ENCODE measurements at regions not wholly inside any gene's neighbourhood (a gene's known extent, or its start where the extent isn't known, plus 50 kb on each side); places are given as distances from the start of the nearest gene placed in this dataset.

DNA sequence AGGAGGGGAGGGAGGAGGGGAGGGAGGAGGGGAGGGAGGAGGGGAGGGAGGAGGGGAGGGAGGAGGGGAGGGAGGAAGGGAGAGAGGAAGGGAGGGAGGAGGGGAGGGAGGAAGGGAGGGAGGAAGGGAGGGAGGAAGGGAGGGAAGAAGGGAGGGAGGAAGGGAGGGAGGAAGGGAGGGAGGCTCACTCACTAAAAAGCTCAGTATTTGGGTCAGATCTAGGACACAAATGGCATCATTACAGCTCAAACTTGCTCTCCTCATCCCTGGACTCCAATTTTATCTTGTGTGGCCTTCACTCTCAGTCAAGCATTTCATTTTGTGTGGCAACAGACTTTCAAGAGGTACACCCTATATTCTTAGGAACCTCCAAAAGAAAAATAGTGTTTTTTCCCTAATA, 435.4 kb downstream of the IRS1 start:
- no peak for DNase-seq

DNA sequence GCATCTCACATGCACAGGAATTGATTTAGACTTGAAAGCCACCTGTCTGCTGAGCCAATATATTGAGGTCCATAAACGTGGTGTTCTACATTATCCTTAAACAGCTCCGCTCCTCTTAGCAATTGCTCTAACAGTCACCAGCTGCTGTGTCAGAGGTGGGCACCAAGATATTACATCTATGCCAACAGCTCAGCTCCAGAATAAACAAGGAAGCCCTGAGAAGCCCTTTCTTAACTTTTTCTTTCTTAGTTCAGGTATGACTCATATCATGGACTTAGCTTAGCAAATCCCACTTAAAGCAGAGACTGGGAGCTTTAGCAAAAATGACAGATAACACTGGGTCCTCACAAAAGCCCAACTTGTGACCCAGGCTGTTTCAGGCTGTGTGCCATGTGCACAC, 436.6 kb downstream of the IRS1 start:
- DNase-seq: no peak

DNA sequence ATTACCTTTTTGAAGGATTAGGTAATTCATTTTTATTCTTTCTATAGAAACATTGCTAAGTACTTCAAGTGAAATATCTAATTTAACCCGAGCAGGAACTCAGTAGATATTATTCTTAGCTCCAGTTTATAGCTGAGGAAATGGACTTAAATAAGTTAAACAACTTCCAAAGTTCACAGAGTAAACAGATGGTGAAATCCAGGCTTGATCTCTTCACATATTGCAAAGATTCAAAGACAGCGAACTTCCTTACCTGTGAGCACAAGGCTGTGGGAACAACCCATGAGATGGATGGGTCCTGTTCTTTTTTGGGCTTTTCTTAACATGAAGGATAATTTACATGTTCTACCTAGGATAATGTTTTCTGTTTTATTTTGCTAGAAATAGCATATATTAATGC, 439.0 kb downstream of the IRS1 start:
- no peak for DNase-seq

DNA sequence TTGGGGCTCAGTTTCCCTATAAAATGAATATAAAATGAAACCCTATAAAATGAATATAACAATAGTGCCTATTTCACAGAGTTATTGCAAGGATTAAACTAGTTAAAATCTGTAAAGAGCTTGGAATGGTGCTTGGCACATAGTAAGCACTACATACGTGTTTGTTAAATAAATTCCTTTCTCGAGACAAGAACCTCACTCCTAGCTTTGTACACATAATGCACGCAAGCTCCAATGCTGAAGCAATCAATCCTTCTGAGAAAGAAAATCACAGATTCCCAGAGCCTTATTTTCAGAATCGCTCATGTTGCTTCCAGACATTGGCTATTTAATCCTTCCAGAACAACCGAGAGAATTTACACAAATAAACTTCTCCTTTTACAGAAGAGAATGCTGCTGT, 440.9 kb downstream of the IRS1 start:
- DNase-seq: no peak

DNA sequence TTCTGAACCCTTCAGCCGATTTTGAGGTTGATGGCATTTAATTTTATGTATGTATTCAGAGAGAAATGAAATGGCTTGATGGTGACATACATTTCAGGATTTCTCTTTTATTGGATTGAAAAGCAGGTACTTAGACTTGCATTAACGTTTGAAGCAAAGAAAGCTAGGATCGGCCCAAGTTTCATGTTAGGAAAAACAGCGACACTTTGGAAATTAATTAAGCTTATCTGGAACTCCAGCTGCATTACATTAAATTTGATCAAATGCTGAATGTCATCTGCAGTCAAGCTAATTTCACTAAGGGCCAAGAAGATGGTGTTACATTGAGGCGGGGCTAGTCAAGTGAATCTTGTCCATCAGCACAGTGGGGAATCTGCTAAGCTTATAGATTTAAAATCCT, 441.8 kb downstream of the IRS1 start:
- DNase-seq: no peak

DNA sequence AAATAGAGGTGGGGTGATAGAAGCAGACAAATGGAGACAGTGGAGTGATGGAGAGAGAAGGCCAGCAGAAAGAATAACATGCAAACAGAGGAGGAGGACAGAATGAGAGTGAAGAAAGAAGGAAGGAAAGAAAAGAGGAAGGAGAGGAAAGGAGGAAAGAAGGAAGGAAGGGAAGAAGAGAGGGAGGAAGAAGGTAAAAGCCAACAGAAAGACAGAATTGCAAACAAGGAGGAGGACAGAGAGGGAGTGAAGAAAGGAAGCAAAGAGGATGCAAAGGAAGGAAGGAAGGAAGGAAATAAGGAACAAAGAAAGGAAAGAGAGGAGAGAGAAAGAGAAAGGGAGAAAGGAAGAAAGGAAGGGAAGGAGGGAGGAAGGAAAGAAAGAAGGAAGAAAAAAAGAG, 444.0 kb downstream of the IRS1 start:
- DNase-seq: no peak

DNA sequence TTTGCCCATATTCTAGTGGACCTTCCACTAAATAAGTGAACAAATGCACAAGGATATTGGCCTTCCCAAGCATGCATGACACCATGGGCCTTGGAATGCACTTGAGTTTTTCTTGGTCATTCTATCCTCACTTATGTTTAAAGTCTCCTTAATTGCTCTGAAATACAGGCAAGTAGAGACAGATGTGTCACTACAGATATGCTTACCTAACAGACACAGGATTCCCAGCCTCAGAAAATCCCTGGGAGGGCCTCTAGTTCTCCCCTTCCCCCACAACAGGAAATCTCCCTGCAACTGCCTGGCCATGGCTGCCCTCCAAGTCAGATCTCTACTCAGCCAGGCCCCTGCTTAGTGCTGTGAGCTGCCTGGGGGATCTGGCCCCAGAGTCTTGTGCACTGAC, 445.2 kb downstream of the IRS1 start:
- DNase-seq: no peak

DNA sequence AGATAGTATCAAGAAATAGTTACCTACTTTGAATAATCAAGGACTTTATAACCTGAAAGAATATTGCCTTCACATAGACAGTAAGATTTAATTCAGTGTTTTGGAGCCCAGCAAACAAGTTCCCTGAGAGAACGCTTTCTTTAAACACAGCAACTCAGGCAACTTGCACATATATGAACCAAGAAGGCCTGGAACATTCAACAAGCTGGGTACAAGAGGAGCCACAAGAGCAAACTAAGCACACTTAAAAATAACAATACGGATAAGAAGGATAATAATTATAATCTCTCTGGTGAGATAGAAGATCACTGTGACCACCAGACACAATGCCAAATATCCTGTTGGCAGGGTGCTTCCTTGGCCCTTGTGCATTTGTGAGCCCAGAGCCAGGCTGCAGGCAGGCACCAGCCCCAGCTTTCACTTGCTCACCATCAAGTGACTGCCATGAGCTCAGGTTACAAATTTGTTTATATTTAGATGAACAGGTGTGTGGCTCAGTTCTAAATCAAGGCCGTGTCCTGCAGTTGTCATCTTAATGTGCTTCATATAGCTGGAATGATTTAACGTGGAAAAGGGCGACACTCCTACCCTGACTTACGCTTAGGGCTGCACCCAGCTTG, 446.6 kb downstream of the IRS1 start:
- DNase-seq: no peak

DNA sequence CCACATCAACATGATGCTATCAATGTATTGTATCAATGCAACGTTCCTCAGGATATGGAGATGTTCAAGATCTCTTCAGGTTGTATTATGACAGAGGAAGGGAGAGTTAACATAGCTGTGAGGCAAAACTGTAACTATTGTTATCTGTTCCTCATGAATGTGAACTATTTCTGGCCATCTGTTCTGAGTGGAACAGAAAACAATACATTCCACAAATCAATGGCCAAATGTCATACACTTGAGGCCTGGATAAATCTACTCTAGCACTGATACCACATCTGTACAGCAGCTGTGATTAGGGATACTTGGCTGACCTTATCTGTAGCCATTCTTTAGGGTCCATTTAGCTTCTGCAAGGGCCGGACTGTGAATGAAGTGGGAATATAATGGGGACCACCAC, 447.9 kb downstream of the IRS1 start:
- DNase-seq: no peak

DNA sequence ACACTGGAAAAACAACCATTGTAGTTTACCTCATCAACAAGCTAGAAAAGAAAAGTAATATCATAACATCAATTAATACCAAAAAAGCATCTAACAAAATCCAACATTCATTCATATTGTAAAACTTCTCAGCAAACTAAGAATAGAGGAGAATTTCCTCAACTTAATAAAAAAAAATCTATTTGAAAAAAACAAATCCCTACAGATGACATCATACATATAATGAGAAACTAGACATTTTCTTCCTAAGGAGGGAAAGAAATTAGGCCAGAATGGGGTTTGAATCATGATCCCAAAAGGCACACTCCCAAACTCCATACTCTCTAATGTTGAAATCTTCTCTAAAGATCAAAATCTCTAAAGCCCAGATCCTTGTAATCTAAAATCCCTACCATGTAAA, 460.0 kb downstream of the IRS1 start:
- DNase-seq: no peak

DNA sequence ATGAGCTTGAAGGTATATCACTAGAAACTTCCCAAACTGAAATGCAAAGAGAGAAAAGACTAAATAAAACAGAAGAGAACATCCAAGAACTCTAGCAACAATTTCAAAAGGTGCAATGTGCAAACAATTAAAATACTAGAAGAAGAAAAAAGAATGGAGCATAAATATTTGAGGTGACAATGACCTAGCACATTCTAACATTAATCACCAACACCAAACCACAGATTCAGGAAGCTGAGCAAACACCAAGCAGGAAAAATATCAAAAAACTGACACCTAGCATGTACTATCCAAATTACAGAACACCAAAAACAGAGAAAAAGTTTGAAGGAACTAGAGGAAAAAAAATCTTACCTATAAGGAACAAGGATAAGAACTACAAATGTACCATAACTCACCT, 460.8 kb downstream of the IRS1 start:
- no peak for DNase-seq

DNA sequence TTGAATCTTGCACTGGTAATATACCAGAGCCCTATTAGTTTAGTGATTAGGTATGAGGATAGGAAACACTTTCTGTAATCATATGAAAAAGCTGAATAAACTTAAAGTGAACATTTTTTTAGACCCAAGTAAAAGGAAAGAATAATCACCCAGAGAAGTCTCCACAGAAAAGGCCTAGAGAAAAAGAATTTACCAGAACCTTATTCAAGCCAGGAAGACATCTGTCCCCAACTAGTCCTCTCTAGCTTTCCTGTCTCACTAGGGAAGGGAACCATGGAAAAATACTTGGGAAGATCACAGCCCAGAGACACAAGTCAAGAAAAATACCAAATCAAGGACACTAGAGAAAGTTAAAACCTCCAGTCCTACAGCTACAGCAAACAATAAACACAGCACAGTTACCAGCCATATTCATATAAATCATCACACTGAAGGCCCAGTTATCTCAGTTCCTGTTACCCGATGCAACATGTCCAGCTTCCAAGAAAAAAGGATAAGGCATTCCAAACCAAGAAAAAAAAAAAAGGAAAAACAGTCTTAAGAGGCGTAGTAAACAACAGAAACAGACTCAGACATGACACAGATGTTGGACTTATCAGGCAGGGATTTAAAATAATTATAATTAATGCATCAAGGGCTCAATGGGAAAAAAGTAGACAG, 461.5 kb downstream of the IRS1 start:
- no peak for DNase-seq

DNA sequence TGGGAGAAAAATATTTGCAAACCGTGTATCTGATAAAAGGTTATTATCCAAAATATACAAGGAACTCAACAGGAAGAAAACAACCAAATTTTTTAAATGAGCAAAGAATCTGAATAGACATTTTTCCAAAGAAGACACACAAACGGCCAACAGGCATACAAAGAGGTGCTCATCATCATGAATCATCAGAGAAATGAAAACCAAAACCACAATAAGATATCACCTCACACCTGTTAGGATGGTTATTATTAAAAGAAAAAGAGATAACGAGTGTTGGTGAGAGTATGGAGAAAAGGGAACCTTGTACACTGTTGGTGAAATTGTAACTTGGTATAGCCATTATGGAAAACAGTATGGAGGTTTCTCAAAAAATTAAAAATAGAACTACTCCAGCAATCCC, 463.3 kb downstream of the IRS1 start:
- DNase-seq: no peak

DNA sequence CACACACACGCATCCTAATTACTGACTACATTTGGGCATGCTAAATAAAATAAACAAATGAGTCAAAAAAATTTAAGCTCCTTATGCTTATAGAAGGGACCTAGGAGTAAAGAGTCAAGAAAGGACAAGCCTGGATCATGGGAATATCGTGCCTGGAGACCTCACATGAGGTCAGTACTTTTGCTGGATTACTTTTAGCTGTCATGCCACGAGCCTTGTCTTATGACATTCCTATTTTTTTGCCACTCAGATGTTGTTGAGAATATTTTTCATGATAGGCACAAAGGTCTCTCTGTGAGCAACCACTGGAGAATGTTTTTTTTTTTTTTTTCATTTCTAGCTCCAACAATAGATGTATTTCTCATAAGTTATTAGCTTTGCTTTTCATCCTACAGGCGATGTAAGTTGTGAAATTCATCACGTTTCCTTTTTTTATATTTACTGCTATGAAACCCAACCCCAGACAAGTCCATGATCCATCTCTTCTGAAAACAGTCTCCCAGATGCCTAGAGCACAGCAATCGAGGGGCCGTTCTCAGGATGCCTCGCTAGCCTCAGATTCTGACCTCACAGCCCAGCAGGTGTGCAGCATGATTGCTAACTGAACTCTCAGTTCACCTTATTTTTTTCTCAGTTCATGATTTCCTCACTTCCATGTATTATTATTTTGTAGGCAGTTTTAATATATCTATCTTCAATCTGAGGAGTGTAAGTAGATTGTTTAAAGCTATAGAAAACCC, 464.5 kb downstream of the IRS1 start:
- no peak for DNase-seq

DNA sequence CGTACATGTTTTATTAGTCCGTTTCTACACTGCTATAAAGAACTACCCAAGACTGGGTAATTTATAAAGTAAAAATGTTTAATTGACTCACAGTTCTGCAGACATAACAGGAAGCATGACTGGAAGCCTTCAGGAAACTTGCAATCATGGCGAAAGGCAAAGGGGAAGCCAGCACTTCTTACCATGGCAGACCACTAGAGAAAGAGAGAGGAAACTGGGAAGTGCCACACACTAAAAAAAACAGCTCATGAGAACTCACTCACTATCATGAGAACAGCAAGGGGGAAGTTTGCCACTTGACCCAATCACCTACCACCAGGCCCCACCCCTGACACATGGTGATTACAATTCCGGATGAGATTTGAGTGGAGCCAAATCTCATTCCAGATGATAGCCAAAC, 466.2 kb downstream of the IRS1 start:
- no peak for DNase-seq

DNA sequence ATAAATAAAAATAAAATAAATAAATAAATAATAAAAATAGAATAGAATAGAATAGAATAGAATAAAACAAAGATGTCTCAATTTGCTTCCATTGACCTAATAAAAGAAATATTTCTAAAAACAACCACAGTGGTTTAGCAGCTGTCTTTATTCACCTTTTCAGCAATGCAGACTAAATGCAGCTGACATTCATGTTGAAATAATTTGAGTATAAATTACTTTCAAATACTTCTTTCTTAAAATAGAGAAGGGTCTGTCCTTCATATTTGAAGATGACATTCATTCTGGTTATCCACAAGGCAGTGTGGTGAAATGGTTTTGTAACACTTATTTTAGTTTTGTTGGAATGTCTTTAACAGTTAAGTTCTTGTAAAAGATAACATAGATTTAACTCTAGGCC, 469.4 kb downstream of the IRS1 start:
- DNase-seq: no peak

DNA sequence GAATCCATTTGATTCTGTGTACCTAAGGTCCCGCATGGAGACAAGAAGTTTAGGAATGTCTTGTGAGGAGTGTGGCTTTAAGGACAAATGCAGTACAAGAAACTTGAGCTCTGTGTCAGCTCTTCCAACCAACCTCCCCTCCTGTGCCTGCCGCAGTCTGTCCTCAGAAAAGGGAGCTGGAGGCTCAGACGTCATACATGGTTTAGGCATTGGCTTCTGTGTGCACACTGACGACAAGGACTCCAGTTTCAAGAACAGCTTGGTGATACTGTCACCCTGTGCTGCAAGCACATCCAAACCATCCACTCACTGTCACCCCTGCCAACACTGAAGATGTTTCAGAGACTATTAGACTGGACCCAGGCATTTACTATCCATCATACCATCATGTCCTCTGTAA, 470.4 kb downstream of the IRS1 start:
- DNase-seq: no peak

DNA sequence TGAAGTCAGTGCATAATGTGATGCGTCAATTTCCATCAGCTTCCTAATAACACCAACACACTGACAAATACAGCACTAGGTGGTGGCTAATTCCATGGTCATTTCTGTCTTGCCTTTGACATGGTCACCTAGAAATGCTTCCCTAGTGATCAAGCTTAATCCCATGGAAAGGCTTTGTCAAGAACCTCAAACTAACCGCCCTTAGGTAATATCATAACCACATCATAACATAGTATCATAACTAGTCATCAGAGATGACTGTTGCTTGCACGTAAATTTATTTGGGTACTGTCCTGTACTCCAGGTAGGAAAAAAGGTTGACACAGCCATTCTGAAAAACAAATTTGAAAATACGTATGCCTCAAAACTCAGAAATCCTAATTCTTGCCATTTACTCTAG, 471.8 kb downstream of the IRS1 start:
- DNase-seq: no peak

DNA sequence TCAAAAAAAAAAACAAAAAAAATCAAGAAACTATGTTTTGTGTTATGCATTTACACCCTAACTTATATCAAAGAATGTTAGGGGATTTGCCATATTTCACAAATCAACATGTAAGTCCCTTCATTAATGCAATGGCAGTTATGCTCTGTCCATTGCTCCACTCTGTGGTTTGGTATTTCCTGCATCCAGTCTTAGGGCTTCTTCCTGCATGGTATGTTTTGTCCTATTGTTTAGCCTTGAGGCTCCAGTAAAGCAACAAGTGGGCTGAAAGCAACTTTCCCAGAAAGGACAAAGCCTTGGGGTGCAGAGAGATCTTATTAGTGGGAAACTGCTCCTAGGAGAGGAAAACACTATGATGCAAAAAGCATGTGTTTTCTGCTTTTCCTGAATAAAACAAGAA, 474.1 kb downstream of the IRS1 start:
- no peak for DNase-seq

DNA sequence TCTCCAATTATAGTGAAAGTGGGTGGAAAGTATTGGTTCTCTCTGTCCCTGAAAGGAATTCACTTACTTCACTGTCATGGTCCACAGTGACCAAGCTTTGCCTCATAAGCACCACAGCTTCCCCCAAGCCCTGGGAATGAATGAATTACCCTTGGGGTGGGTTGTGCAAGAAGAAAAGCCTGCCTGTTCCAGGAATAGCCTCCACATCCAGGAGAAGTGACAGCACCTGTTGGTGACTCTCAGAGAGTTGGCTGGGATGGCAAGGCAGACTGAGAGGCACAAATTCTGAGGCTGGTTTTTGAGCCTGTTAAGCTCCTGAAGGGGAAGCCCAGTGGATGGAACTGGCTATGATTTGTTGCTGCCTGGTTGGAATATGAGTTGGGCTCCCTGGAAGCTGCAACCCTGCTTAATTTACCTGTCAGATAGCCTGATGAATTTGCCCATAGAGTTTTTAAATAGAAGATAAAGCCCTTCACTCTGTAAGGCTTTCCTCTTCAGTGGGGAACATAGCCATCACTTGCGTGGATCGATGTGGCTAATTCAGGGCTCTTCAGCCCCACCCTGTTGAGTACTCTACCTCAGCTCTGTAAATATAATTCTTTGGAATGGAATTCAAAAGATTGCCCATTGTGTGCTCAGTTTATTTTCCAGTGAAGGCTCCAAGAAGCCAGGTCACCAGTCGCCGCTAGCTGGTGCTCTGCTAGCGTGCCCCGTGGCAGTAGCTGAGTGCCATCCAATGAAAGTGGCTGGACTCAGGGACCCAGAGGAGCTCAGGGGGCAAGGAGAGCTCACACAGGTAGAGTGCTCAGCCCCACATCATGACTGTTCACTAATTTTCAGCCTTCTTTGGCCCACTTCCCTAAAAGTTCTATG, 479.3 kb downstream of the IRS1 start:
- DNase-seq: no peak

DNA sequence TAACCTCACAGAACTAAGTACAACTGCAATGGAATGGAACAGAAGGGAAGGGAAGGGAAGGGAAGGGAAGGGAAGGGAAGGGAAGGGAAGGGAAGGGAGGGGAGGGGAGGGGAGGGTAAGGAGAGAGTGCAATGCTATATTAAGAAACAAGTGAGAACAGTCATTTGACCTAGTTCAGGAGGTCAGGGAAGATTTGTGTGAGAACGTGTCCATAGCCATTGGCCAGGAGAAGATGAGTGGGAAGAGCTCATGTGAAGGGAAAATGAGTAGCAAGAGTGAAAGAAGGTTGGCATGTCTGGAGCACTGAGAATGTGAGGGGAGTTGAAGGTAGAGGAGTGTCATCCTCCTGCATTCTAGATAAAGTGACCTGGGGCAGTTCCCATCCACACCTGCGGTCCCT, 481.6 kb downstream of the IRS1 start:
- DNase-seq: no peak

DNA sequence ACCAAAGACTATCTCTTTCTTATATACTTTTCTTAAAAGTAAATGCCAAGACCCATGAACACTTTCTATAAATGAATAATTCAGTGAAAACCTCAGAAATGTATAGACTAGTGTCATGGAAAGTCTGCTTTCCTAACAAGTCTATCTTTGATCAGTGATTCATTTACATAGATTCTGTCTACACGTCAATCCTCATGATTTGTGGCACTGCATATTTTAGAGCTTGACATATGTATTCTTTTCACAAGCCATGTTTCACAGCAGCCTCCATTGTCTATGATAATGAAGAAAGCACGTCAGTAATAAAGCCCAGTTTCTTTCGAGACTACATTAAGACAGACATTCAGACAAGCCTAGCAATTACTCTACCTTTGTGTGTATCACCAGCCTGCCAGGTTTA, 486.6 kb downstream of the IRS1 start:
- DNase-seq: no peak

DNA sequence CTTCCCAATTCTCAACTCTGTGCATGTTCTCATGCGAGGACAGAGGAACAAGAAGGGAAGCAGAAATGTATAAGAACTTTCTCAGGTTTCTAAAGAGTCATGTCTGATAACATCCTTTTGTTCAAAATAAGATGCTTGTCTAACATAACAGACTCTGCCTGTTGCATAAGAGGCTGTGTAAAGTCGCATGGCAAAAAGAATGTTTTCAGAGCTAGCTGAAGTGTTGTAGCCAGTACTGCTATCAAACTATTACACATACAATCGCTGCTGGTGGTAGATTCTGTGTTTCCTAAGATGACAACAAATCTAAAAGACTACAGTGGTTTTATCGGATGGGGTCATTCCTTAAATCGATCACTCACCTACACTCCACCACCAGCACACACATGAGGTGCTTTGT, 487.5 kb downstream of the IRS1 start:
- DNase-seq: no peak

DNA sequence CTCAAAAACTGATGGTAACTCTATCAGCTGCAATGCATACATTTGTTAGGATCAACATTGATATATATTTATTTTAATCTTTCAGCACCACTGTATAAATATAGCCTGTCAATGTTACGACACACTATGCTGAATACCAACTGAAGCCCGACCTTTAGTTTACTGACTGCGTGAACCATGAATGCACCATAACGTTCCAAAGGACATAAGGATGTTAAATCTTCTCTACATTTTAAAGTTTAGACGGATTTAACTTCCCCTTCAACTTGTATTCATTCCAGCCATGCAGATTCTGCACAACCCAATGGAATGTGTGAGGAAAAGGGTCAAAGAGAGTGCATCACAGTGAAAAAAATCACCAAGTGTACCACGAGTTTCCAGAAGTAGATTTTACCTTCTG, 489.5 kb downstream of the IRS1 start:
- no peak for DNase-seq
